ENCODE measurements at regions not wholly inside any gene's neighbourhood (a gene's known extent, or its start where the extent isn't known, plus 50 kb on each side); places are given as distances from the start of the nearest gene placed in this dataset.

DNA sequence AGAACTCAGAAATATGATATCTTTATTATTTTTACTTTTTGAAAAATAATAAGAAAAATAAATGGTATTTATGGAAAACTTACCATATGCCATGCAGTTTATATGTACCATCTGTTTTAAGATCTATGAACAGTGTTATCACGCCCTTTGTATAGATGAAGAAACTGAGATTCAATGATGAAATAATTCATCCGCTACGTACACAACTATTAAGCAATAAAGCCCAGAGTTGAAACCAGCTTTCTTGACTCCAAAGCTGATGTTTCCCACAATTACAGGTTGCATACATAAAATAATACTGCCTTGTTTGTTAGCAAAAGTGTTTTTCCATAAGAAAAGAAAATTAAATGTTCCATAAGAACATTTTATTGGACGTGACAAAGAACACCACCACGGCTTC lies 67.2 kb upstream of the BCL6 start:
- no peak overlapping the region for H3K4me2 ChIP-seq (ENCODE audit: insufficient read depth, low read length)
- no peaks in the 10 kb centered on the region for H3K4me1 ChIP-seq (ENCODE audit: control insufficient read depth, extremely low read depth, insufficient read depth, low read length)
- H3K9me1 ChIP-seq (replicated peaks; ENCODE audit: control insufficient read depth, extremely low read depth, insufficient read depth, low read length) = no peaks in the 10 kb centered on the region
- dilution Hi-C loops (cut with MboI; ENCODE audit: extremely low pct_ligation_motif_present, low sequenced_read_pairs) (no loop called here), intact Hi-C loops (cut with micrococcal nuclease) (no loop called here)
- H3K27ac ChIP-seq (ENCODE audit: insufficient read depth, low read depth, low read length) = no peak overlapping the region
- ChIA-PET POLR2A (no interaction called here), CTCF (interaction anchor here (0.7 kb wide), 1 partner anchor 33 kb away, joined by 3 read pairs; no protein-coding TSS in a partner anchor)
- BruUV-seq (replicated peaks) = no TSS peak
- H3K79me2 ChIP-seq (ENCODE audit: control insufficient read depth, insufficient read depth, low read length) = no peaks in the 10 kb centered on the region
- H3K4me3 ChIP-seq (replicated peaks in 1 of 3; ENCODE audit: insufficient read depth in 1 of 3, low read depth in 1 of 3, low read length in 3 of 3) = no peak overlapping the region
- H4K20me1 ChIP-seq (replicated peaks; ENCODE audit: control insufficient read depth, extremely low read depth, insufficient read depth, low read length) = no peaks in the 10 kb centered on the region
- DNase-seq (ENCODE audit: low read depth, low spot score) (no peak), FAIRE-seq (no peak)
- no peak overlapping the region for H2AFZ ChIP-seq (ENCODE audit: low read depth, low read length)
- no peaks in the 10 kb centered on the region for H3K9me3 ChIP-seq (replicated peaks; ENCODE audit: control insufficient read depth, insufficient read depth, low read length)
- peaks cover 3 to 18% of the 10 kb centered on the region in 2 experiments for H3K27me3 ChIP-seq (ENCODE audit: control insufficient read depth in 2 of 2, insufficient read depth in 2 of 2, low read length in 2 of 2)
- TF ChIP-seq, protein P1, sequence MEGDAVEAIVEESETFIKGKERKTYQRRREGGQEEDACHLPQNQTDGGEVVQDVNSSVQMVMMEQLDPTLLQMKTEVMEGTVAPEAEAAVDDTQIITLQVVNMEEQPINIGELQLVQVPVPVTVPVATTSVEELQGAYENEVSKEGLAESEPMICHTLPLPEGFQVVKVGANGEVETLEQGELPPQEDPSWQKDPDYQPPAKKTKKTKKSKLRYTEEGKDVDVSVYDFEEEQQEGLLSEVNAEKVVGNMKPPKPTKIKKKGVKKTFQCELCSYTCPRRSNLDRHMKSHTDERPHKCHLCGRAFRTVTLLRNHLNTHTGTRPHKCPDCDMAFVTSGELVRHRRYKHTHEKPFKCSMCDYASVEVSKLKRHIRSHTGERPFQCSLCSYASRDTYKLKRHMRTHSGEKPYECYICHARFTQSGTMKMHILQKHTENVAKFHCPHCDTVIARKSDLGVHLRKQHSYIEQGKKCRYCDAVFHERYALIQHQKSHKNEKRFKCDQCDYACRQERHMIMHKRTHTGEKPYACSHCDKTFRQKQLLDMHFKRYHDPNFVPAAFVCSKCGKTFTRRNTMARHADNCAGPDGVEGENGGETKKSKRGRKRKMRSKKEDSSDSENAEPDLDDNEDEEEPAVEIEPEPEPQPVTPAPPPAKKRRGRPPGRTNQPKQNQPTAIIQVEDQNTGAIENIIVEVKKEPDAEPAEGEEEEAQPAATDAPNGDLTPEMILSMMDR (IDR thresholded peaks at IDR 0.05; ENCODE audit: extremely low read depth in 1 of 2, insufficient read depth in 1 of 2, low read depth in 1 of 2, low read length in 2 of 2) = no peak
- TF ChIP-seq POLR2AphosphoS5 (IDR thresholded peaks at IDR 0.05; ENCODE audit: insufficient read depth, low read depth, low read length) (no peak), GATA2 (IDR thresholded peaks at IDR 0.05; ENCODE audit: insufficient read depth, insufficient read length, low read depth, low read length) (no peak), FOS (IDR thresholded peaks at IDR 0.05; ENCODE audit: borderline replicate concordance, insufficient read depth, low read length) (no peak), POLR2A (IDR thresholded peaks at IDR 0.05; ENCODE audit: low read depth, low read length) (no peak), MYC (IDR thresholded peaks at IDR 0.05; ENCODE audit: low read depth, low read length) (no peak), EZH2 (IDR thresholded peaks at IDR 0.05; ENCODE audit: borderline replicate concordance, low read depth, low read length, severe bottlenecking) (no peak), JUN (IDR thresholded peaks at IDR 0.05; ENCODE audit: borderline replicate concordance, insufficient read depth, insufficient read length, low read depth) (no peak)
- TF ChIP-seq, protein P2, sequence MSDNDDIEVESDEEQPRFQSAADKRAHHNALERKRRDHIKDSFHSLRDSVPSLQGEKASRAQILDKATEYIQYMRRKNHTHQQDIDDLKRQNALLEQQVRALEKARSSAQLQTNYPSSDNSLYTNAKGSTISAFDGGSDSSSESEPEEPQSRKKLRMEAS (IDR thresholded peaks at IDR 0.05; ENCODE audit: insufficient read depth, insufficient read length) = no peak
- no peak overlapping the region for H3K9ac ChIP-seq (replicated peaks; ENCODE audit: extremely low read depth, insufficient read depth, low read length)
- H3K36me3 ChIP-seq (ENCODE audit: control insufficient read depth in 2 of 2, extremely low read depth in 1 of 2, insufficient read depth in 2 of 2, low read length in 2 of 2) = no peaks in the 10 kb centered on the region
